Bronchial epithelial cell (primary cell): ENCODE measurements at regions not wholly inside any gene's neighbourhood (a gene's known extent, or its start where the extent isn't known, plus 50 kb on each side); places are given as distances from the start of the nearest gene placed in this dataset.
"Not testable (repeated sequence)": the region's sequence is repeated elsewhere in the genome, so short reads cannot be mapped to it uniquely, and the experiment has no call there.

Experiments used
- DNase-seq: peaks from one replicate; pipeline ENCODE4 v3.0.0-alpha.2; 2010; ENCODE audit warnings: low read depth
- FAIRE-seq: peaks from 2 replicates; lab custom pipeline; 2011; peaks lifted over from hg19 to GRCh38; lab: Jason Lieb, UNC
- H3K27me3 ChIP-seq: 2 replicates; pipeline ENCODE4 v1.5.1; 2011; ENCODE audit warnings: low read length; ENCODE audit not compliant: control insufficient read depth, insufficient read depth
- H3K36me3 ChIP-seq: 2 replicates; pipeline ENCODE4 v1.5.1; 2011; ENCODE audit warnings: low read length; ENCODE audit not compliant: control insufficient read depth, insufficient read depth
- H3K4me3 ChIP-seq: 2 replicates; pipeline ENCODE4 v1.5.1; 2011; ENCODE audit warnings: mild to moderate bottlenecking, low read depth, low read length, control low read depth
- CTCF ChIP-seq: IDR thresholded peaks from 2 replicates; pipeline ENCODE4 v1.5.1; 2011; ENCODE audit warnings: mild to moderate bottlenecking, moderate library complexity, low read length, control low read depth, inconsistent platforms; ENCODE audit not compliant: insufficient read depth, severe bottlenecking

GRCh38 chr1:80158266-80158665, 1151.7 kb upstream of the ADGRL4 start:
- no peak overlapping the region for H3K4me3 ChIP-seq
- FAIRE-seq (no peak), DNase-seq (no peak)
- H3K27me3 ChIP-seq, result no peaks in the 10 kb centered on the region
- no peaks in the 10 kb centered on the region for H3K36me3 ChIP-seq
- no peak for TF ChIP-seq CTCF

- DNase-seq, result peak; percentile 25
- no peaks in the 10 kb centered on the region for H3K27me3 ChIP-seq
- no peak for FAIRE-seq
- no peaks in the 10 kb centered on the region for H3K36me3 ChIP-seq
- no peak overlapping the region for H3K4me3 ChIP-seq
- TF ChIP-seq CTCF, result peak; percentile 23
Observed at GRCh38 chr1:80155371-80155770, 1148.8 kb upstream of the ADGRL4 start.

- FAIRE-seq (no peak), DNase-seq (peak; percentile 9)
- no peak for TF ChIP-seq CTCF
- Histone ChIP-seq H3K36me3 (no peaks in the 10 kb centered on the region), H3K4me3 (no peak overlapping the region), H3K27me3 (no peaks in the 10 kb centered on the region)
Observed at GRCh38 chr1:80154176-80154575, 1147.6 kb upstream of the ADGRL4 start.

- Histone ChIP-seq H3K27me3 (no peaks in the 10 kb centered on the region), H3K4me3 (no peak overlapping the region), H3K36me3 (no peaks in the 10 kb centered on the region)
- no peak for TF ChIP-seq CTCF
- DNase-seq, result no peak
- no peak for FAIRE-seq
Observed at GRCh38 chr1:80153762-80154161, 1147.2 kb upstream of the ADGRL4 start.

- no peaks in the 10 kb centered on the region for H3K27me3 ChIP-seq
- no peak for TF ChIP-seq CTCF
- DNase-seq (no peak), FAIRE-seq (no peak)
- no peaks in the 10 kb centered on the region for H3K36me3 ChIP-seq
- no peak overlapping the region for H3K4me3 ChIP-seq
Observed at GRCh38 chr1:80143361-80143760, 1136.8 kb upstream of the ADGRL4 start.

GRCh38 chr1:80137946-80138602, 1131.5 kb upstream of the ADGRL4 start:
- not testable (repeated sequence) for H3K36me3 ChIP-seq, H3K4me3 ChIP-seq, FAIRE-seq, DNase-seq, H3K27me3 ChIP-seq
